ENCODE measurements at regions not wholly inside any gene's neighbourhood (a gene's known extent, or its start where the extent isn't known, plus 50 kb on each side); places are given as distances from the start of the nearest gene placed in this dataset.

GRCh38 chr7:131221061-131221460, 106.6 kb upstream of the MKLN1 start:
- no peak for TF ChIP-seq CTCF (IDR thresholded peaks at IDR 0.05)
- no peak for TF ChIP-seq TEAD4 (CRISPR knock-in tag; IDR thresholded peaks at IDR 0.05)
- TF ChIP-seq JUN (CRISPR knock-in tag; IDR thresholded peaks at IDR 0.05) = no peak
- TF ChIP-seq PREB (CRISPR knock-in tag; IDR thresholded peaks at IDR 0.05; ENCODE audit: borderline replicate concordance) = no peak
- no peak for TF ChIP-seq KAT7 (CRISPR knock-in tag; IDR thresholded peaks at IDR 0.05; ENCODE audit: borderline replicate concordance)

Data from WTC11 (cell line).